Neutrophil (primary cell): ENCODE measurements at regions not wholly inside any gene's neighbourhood (a gene's known extent, or its start where the extent isn't known, plus 50 kb on each side); places are given as distances from the start of the nearest gene placed in this dataset.

Experiments
- H3K27ac ChIP-seq: fragments of 200-600 bp; sonication (generic); 2 replicates; pipeline ENCODE4 v1.5.1; 2016; ENCODE audit warnings: mild to moderate bottlenecking, moderate library complexity
- H3K27me3 ChIP-seq: fragments of 200-600 bp; sonication (generic); 2 replicates; pipeline ENCODE4 v1.6.0; 2016; ENCODE audit warnings: mild to moderate bottlenecking
- H3K36me3 ChIP-seq: fragments of 200-600 bp; sonication (generic); 2 replicates; pipeline ENCODE4 v1.5.1; 2017
- H3K4me1 ChIP-seq, 2 experiments: fragments of 200-600 bp in 1 of 2; sonication (generic) in 1 of 2; 1 replicate in 1 of 2; 2 replicates in 1 of 2; pipeline versions ENCODE4 v1.5.1 to v1.6.1; 2013 to 2016; ENCODE audit warnings: low read depth in 1 of 2, low read length in 1 of 2, mild to moderate bottlenecking in 1 of 2, moderate library complexity in 1 of 2; ENCODE audit not compliant: control insufficient read depth in 1 of 2, insufficient read depth in 1 of 2
- H3K4me3 ChIP-seq, 2 experiments: fragments of 200-600 bp in 1 of 2; sonication (generic) in 1 of 2; 1 replicate in 1 of 2; 2 replicates in 1 of 2; pipeline ENCODE4 v1.5.1; 2013 to 2016; ENCODE audit warnings: low read depth in 1 of 2, low read length in 1 of 2, mild to moderate bottlenecking in 1 of 2, moderate library complexity in 1 of 2
- H3K9me3 ChIP-seq: fragments of 200-600 bp; sonication (generic); 2 replicates; pipeline ENCODE4 v1.5.1; 2016
- CTCF ChIP-seq: fragments of 200-600 bp; sonication (generic); IDR thresholded peaks from 2 replicates; pipeline ENCODE4 v1.5.1; 2016; ENCODE audit warnings: antibody characterized with exemption

- H3K27me3 ChIP-seq = no peaks in the 10 kb centered on the region
- no peaks in the 10 kb centered on the region for H3K36me3 ChIP-seq
- H3K9me3 ChIP-seq = no peaks in the 10 kb centered on the region
- no peaks in the 10 kb centered on the region for H3K4me1 ChIP-seq
- no peak overlapping the region for H3K27ac ChIP-seq
- no peak for TF ChIP-seq CTCF
- no peak overlapping the region for H3K4me3 ChIP-seq
Observed at GRCh38 chr3:194836661-194837060, 151.0 kb downstream of the FAM43A start.

GRCh38 chr3:194837457-194838127 lies 151.9 kb downstream of the FAM43A start:
- H3K4me1 ChIP-seq = no peaks in the 10 kb centered on the region
- no peak for TF ChIP-seq CTCF
- no peaks in the 10 kb centered on the region for H3K9me3 ChIP-seq
- no peaks in the 10 kb centered on the region for H3K36me3 ChIP-seq
- H3K27ac ChIP-seq = no peak overlapping the region
- no peak overlapping the region for H3K4me3 ChIP-seq
- H3K27me3 ChIP-seq = no peaks in the 10 kb centered on the region

GRCh38 chr3:194838236-194838635 lies 152.6 kb downstream of the FAM43A start:
- H3K36me3 ChIP-seq = no peaks in the 10 kb centered on the region
- no peaks in the 10 kb centered on the region for H3K9me3 ChIP-seq
- TF ChIP-seq CTCF = no peak
- H3K4me3 ChIP-seq = no peak overlapping the region
- no peaks in the 10 kb centered on the region for H3K4me1 ChIP-seq
- H3K27me3 ChIP-seq = no peaks in the 10 kb centered on the region
- no peak overlapping the region for H3K27ac ChIP-seq

GRCh38 chr3:194840661-194841514 lies 155.2 kb downstream of the FAM43A start:
- Histone ChIP-seq H3K36me3 (no peaks in the 10 kb centered on the region), H3K27ac (no peak overlapping the region), H3K4me1 (peaks cover 8% of the 10 kb centered on the region in 2 experiments), H3K9me3 (no peaks in the 10 kb centered on the region), H3K27me3 (no peaks in the 10 kb centered on the region), H3K4me3 (no peak overlapping the region)
- TF ChIP-seq CTCF = no peak

- Histone ChIP-seq H3K27me3 (no peaks in the 10 kb centered on the region), H3K4me1 (peaks cover 8% of the 10 kb centered on the region in 2 experiments), H3K27ac (no peak overlapping the region), H3K36me3 (no peaks in the 10 kb centered on the region), H3K4me3 (no peak overlapping the region), H3K9me3 (no peaks in the 10 kb centered on the region)
- no peak for TF ChIP-seq CTCF
Observed at GRCh38 chr3:194841515-194841841, 155.8 kb downstream of the FAM43A start.
